GM12874 (cell line): ENCODE measurements at regions not wholly inside any gene's neighbourhood (a gene's known extent, or its start where the extent isn't known, plus 50 kb on each side); places are given as distances from the start of the nearest gene placed in this dataset.

Experiments used
- TF ChIP-seq, protein P1 (sequence below): IDR thresholded peaks from 2 replicates; pipeline ENCODE4 v1.5.1; 2011; ENCODE audit warnings: low read depth, mild to moderate bottlenecking, control low read depth, low read length, moderate library complexity; ENCODE audit not compliant: insufficient read depth

DNA sequence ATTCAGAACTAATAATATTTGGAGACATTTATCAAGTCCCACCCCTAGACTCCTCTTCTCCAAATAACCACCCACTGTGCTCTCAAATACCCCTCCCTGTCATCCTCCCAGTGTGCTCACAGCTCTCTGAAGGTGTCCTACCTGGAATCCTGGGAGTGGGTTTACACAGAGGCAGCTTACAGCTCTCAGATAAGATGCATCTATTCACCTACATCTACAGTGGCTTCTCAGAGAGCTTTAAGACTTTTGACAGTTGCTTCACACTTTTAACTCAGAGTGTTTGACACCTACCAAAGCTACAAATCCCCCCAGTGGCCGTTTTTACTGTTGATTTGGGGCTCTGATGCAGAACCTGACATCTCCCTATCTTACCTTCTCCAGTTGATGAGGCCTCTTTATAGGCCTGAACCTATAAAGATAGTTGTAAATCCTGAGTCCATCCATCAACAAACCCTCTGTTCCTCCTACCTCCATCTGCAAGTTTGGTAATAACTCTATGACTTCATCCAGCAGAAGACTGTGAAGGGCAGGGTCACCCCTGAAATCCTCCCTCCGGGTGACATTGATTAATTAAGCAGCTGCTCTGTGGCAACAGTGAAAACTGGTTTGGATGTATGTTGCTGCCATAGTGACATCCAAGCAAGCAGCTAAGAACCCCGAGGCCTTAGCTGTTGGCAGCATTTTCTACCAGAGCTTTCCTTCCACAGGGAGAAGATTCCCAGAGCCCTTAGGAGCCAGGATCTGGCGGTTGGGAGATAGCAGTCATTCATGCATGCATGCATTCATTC is 226.1 kb upstream of the RREB1 start:
- TF ChIP-seq, protein P1, sequence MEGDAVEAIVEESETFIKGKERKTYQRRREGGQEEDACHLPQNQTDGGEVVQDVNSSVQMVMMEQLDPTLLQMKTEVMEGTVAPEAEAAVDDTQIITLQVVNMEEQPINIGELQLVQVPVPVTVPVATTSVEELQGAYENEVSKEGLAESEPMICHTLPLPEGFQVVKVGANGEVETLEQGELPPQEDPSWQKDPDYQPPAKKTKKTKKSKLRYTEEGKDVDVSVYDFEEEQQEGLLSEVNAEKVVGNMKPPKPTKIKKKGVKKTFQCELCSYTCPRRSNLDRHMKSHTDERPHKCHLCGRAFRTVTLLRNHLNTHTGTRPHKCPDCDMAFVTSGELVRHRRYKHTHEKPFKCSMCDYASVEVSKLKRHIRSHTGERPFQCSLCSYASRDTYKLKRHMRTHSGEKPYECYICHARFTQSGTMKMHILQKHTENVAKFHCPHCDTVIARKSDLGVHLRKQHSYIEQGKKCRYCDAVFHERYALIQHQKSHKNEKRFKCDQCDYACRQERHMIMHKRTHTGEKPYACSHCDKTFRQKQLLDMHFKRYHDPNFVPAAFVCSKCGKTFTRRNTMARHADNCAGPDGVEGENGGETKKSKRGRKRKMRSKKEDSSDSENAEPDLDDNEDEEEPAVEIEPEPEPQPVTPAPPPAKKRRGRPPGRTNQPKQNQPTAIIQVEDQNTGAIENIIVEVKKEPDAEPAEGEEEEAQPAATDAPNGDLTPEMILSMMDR: no peak

DNA sequence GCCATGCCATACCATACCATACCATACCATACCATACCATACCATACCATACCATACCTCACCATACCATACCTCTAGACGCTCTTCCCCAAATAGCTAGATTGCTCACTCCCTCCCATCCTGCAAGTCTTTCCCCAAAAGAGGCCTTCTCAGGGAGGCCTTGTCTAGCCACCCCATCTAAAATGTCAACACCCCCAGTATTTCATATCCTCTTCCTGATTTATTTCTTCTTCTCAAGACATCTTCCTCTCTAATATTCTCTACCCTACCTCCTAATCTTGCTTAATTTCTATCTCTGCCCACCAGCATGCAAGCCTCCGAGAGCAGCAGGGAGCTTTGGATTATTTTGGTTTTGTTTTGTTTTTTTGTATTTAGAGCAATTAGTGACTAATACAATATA is 225.2 kb upstream of the RREB1 start:
- TF ChIP-seq, protein P1: no peak

DNA sequence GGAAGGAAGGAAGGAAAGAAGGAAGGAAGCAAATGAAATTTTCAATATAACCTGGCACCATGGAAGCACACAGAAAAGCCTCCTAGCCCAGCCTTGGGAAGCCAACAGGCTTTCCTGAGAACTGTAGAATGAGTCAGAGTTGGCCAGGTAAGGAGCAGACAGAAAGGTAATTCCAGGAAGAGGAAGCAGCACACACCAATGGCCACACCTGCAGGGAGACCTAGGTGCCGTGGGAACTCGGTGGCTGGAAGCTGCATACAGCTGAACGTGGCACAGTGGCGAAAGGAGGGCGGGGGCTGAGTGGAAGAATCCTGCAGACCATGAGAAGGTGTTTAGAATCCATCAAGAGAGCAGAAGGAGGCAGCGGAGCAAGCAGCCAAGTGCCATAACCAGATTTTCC is 224.8 kb upstream of the RREB1 start:
- TF ChIP-seq, protein P1: no peak

DNA sequence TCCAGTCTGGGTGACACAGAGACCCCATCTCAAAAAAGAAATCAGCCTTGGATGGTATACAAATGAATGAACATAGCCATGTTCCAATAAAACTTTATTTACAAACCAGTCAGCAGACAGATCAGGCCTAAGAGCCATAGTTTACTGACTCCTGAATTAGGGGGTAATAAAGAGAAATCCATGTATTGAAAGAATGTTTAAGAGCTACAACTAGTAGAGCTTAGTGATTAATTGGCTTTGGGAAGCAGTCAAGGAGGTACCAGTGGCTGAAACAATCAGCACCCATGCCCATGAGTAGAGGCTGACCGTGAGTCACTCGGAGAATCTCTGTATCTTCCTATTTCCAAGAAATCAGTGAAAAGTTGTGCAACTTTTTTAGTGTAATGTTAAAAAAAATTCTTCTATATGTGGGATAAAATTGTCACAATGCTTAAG is 223.6 kb upstream of the RREB1 start:
- TF ChIP-seq, protein P1: no peak

DNA sequence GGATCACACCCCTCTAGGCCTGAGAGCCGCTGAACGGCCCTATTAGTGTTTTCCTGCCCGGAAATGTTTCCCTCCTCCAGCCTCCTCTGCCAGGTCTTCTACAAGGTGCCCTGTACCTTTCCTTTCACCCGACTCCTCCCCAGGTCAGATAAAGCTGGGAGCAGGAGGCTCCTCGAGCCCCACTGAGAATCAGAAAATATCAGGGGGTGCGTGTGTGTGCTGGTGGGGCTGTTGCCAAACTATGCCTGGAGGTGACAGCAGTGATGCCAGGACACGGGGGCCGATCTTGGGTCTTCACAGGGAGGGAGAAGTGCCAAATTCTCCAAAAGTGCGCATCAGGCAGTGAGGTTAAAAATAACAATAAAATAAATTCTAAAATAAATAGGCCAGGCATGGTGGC is 222.8 kb upstream of the RREB1 start:
- TF ChIP-seq, protein P1: no peak

DNA sequence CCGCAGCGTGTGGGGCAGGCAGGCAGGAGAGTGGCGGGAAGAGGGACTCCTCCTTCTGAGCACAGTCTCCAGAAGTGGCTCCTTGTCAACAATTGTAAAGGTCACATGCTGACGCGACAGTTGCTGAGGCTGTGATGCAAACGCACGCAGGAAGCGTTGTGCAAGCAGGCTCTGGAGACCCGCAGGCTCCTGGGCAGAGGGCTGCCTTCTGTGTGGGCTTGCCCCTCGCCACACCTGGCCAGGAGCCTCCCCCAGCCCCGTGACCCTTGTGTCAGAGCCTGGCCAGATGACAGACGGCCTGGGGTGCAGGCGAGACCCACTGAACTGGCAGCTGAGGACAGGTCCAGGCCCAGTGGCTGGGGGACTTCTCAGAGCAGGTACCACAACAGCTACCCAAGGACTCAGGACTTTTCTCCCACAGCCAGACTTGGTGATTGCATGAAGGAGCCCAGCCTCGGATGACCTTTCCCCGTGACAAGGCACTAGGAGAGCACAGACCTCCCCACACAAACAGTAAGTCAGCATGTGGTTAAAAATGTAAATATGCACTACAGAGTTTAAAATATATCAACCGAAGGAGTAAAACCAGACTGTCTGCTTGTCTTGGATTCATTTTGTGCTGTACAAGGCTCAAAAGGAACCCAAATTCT is 222.1 kb upstream of the RREB1 start:
- TF ChIP-seq, protein P1: no peak

DNA sequence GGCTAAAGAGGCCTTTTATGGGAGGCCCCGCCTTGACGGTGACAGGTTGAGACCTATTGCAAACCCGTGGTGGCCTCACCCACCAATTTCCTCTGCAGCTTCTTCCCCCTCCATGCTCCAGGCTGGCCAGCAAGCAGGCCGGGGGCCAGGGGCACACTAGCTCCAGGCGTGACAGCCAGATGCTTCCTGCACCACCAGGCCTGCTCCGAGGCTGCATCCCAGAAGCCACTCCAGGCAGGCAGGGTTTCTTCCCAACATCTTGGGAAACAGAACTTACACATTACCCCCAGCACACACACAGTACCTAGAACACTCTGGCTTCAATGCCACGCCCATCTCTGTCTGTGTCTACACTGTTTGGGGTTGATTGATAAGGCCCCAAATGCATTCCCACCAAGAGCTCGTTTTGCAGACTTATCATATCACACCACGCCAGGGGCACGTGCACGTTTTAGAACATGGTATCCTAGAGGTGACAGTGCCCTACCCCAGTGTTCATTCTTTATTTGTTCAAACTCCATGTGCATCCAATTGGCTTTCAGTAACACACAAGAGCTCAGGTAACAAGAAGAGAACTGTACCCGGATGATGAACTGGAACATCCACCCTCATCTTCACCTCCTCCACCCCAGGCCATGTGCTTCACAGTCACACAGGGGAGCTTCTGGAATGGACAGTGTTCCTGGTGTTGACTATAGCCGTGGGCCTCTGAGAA is 221.4 kb upstream of the RREB1 start:
- TF ChIP-seq, protein P1: no peak
